Lung (tissue), 11 donors: ENCODE measurements at regions not wholly inside any gene's neighbourhood (a gene's known extent, or its start where the extent isn't known, plus 50 kb on each side); places are given as distances from the start of the nearest gene placed in this dataset.

Source experiments
- ATAC-seq: fragments of 200-7000 bp; cut with Tn5 transposase; one replicate; pipeline ENCODE4 v1.9.1; 2020; ENCODE audit warnings: moderate number of reproducible peaks; ENCODE audit not compliant: insufficient read depth, low FRiP score
- DNase-seq, 3 donors: peaks; one replicate each; pipeline ENCODE4 v3.0.0-alpha.2; 2013 to 2017
- H3K27ac ChIP-seq, 2 donors: one replicate each; pipeline ENCODE4 v1.5.1; 2013; ENCODE audit warnings: mild to moderate bottlenecking in 2 of 2, moderate library complexity in 2 of 2, control low read depth in 1 of 2, inconsistent platforms in 1 of 2, low read depth in 1 of 2, low read length in 1 of 2
- H3K27me3 ChIP-seq, 3 donors: one replicate each; pipeline ENCODE4 v1.5.1; 2013; ENCODE audit warnings: low read length in 2 of 3; ENCODE audit not compliant: control insufficient read depth in 3 of 3, insufficient read depth in 3 of 3
- H3K36me3 ChIP-seq, 4 donors: one replicate each; pipeline ENCODE4 v1.5.1; 2013; ENCODE audit warnings: low read length in 4 of 4, mild to moderate bottlenecking in 1 of 4, moderate library complexity in 1 of 4; ENCODE audit not compliant: control insufficient read depth in 4 of 4, insufficient read depth in 4 of 4
- H3K4me1 ChIP-seq, 5 donors: one replicate each; pipeline ENCODE4 v1.5.1; 2013; ENCODE audit warnings: low read length in 5 of 5, mild to moderate bottlenecking in 2 of 5, moderate library complexity in 1 of 5; ENCODE audit not compliant: control insufficient read depth in 5 of 5, insufficient read depth in 5 of 5
- H3K4me3 ChIP-seq: one replicate; pipeline ENCODE4 v1.5.1; 2013; ENCODE audit warnings: mild to moderate bottlenecking, control low read depth, moderate library complexity
- H3K9ac ChIP-seq, 2 donors: one replicate each; pipeline ENCODE4 v1.5.1; 2013; ENCODE audit warnings: low read length in 2 of 2, control low read depth in 1 of 2; ENCODE audit not compliant: insufficient read depth in 1 of 2
- H3K9me3 ChIP-seq, 4 donors: one replicate each; pipeline ENCODE4 v1.5.1; 2013; ENCODE audit warnings: low read length in 3 of 4, mild to moderate bottlenecking in 1 of 4, moderate library complexity in 1 of 4; ENCODE audit not compliant: control insufficient read depth in 4 of 4, insufficient read depth in 3 of 4
- WGBS, 2 donors: extraction: QIAGEN DNeasy Blood & Tissue Kit; methylation state at CpG; one replicate each; pipeline ENCODE4 v1.1.7; 2013; 5-methylcytosine and 5-hydroxymethylcytosine counted together
- TF ChIP-seq, protein P1 (sequence below): IDR thresholded peaks from 2 replicates; pipeline ENCODE4 v1.5.1; 2012; ENCODE audit warnings: mild to moderate bottlenecking; ENCODE audit errors: control extremely low read depth, extremely low read depth
- donor health status: control.
- donor health status: control.
- donor health status: Bipolar disorder and iron deficiency.
- donor health status: healthy.
- donor health status: DM: yes; HTN: yes; CAD: no.

GRCh38 chr3:59118928-59119327 lies 69.1 kb upstream of the CFAP20DC start:
- H3K36me3 ChIP-seq = no peaks in the 10 kb centered on the region
- H3K9ac ChIP-seq = no peak overlapping the region
- H3K4me1 ChIP-seq = no peaks in the 10 kb centered on the region
- no peaks in the 10 kb centered on the region for H3K9me3 ChIP-seq
- no peak overlapping the region for H3K4me3 ChIP-seq
- TF ChIP-seq, protein P1, sequence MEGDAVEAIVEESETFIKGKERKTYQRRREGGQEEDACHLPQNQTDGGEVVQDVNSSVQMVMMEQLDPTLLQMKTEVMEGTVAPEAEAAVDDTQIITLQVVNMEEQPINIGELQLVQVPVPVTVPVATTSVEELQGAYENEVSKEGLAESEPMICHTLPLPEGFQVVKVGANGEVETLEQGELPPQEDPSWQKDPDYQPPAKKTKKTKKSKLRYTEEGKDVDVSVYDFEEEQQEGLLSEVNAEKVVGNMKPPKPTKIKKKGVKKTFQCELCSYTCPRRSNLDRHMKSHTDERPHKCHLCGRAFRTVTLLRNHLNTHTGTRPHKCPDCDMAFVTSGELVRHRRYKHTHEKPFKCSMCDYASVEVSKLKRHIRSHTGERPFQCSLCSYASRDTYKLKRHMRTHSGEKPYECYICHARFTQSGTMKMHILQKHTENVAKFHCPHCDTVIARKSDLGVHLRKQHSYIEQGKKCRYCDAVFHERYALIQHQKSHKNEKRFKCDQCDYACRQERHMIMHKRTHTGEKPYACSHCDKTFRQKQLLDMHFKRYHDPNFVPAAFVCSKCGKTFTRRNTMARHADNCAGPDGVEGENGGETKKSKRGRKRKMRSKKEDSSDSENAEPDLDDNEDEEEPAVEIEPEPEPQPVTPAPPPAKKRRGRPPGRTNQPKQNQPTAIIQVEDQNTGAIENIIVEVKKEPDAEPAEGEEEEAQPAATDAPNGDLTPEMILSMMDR = no peak
- DNase-seq (no peak), ATAC-seq (no peak)
- H3K27me3 ChIP-seq = no peaks in the 10 kb centered on the region
- H3K27ac ChIP-seq = no peak overlapping the region
- 93 to 98% methylated on average over 3 of the region's 3 CpGs for WGBS, 2 donors

GRCh38 chr3:59117396-59117795 lies 67.6 kb upstream of the CFAP20DC start:
- Histone ChIP-seq H3K27me3 (no peaks in the 10 kb centered on the region), H3K27ac (no peak overlapping the region), H3K4me3 (no peak overlapping the region), H3K4me1 (no peaks in the 10 kb centered on the region), H3K36me3 (no peaks in the 10 kb centered on the region), H3K9ac (no peak overlapping the region), H3K9me3 (no peaks in the 10 kb centered on the region)
- TF ChIP-seq, protein P1 = no peak
- DNase-seq = no peak
- WGBS, 2 donors = 93 to 96% methylated on average over 3 of the region's 3 CpGs
- no peak for ATAC-seq

- no peak overlapping the region for H3K9ac ChIP-seq
- ATAC-seq = no peak
These were observed 66.4 kb upstream of the CFAP20DC start for GRCh38 chr3:59116233-59116537.

More at GRCh38 chr3:59116233-59116537, 66.4 kb upstream of the CFAP20DC start:
- Histone ChIP-seq H3K27ac (no peak overlapping the region), H3K27me3 (no peaks in the 10 kb centered on the region), H3K4me3 (no peak overlapping the region), H3K4me1 (no peaks in the 10 kb centered on the region), H3K9me3 (no peaks in the 10 kb centered on the region), H3K36me3 (no peaks in the 10 kb centered on the region)
- TF ChIP-seq, protein P1 = no peak
- WGBS, 2 donors = 85 to 86% methylated on average over 2 of the region's 2 CpGs
- no peak for DNase-seq
